Hematopoietic multipotent progenitor cell treated with erythropoietin and hydrocortisone succinate and interleukin-3 and kit ligand, for 4 days (in vitro differentiated cells): ENCODE measurements at regions not wholly inside any gene's neighbourhood (a gene's known extent, or its start where the extent isn't known, plus 50 kb on each side); places are given as distances from the start of the nearest gene placed in this dataset.

Experiments used
- DNase-seq: peaks from one replicate; pipeline ENCODE4 v3.0.0-alpha.2; 2015

DNA sequence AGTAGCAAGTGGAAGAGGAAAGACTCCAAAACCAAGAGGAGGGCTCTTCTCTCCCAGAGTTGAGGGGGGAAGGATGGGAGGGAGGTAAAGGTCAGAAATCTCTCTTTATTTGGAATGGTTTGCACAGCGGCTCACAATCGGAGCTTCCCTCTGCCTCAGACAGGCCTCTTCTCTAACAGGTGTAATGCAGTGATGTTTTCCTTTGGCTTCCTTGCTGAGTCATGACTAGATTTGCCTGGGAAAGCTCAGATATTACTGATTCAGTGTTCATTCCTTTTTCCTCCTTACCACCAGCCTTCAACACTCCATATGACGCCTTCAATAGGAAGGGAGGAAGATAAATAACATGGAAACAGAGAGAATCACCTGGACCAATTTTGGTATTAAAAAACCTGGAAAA is 136.6 kb downstream of the RNF152 start:
- DNase-seq, result no peak

DNA sequence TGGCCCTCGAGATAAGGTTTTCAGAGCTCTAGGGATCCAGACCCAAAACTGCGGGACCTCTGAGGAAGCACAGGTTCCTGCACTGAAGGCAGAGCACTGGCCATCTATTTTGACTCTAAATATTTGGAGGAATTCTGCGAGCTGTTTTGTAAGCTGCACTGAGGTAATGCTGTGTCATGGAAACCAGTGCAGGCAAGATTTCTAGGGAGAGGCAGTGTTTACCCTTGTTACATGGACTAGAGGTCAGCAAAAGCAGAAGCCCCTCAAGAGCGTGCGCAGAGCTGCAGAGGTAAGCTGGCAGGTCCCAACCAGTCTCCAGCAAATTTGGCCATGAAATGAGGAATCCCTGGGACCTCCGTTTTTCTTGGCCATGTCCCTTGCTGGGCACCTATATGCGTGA is 137.3 kb downstream of the RNF152 start:
- no peak for DNase-seq

DNA sequence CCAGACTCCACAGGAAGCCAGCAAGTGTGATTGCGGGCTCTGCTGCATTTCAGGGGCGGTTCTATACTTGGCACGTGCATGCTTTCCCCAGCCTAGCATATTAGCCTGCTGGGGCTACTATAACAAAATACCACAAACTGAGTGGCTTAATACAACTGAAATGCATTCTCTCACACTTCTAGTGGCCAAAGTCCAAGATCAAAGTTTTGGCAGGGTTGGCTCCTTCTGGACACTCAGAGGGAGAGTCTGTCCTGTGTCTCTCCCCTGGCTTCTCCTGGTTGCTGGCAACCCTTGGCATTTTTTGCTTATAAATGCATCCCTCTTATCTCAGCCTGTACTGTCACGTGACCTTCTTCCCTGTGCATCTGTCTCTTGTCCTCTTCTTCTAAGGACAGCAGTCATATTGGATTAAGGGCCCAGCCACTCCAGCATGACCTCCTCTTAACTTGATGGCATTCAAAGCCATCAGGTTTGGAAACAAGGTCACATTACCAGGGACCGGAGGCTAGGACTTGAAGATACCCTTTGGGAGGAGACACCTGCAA is 138.7 kb downstream of the RNF152 start:
- no peak for DNase-seq

DNA sequence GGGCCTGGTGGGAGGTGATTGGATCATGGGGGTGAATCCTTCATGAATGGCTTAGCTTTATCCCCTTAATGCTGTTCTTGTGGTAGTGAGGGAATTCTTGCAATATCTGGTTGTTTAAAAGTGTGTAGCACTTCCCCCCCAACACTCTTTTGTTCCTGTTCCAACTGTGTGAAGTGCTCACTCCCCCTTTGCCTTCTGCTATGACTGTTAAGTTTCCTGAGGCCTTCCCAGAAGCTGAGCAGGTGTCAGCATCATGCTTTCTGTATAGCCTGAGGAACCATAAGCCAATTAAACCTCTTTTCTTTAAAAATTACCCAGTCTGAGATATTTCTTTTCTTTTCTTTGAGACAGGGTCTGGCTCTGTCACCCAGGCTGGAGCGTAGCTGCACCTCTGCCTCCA is 139.4 kb downstream of the RNF152 start:
- no peak for DNase-seq

DNA sequence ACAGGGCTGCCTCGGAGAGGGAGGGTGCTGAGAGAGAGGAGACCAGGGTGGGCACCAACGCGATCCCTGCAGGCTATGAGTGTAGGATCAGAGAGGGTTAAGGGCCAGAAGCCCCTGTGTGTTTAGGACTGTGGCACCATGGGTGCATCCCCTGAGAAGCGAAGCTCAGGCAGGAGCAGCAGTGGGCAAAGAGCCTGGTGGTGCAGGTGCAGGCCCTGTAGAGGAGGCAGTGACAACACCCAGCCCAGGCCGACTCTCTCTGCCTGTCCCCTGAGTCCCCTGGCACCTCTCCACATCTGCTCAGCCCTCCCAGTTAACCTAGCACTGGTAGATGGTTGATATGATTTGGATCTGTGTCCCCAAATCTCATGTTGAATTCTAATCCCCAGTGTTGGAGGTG is 139.8 kb downstream of the RNF152 start:
- DNase-seq, result no peak

DNA sequence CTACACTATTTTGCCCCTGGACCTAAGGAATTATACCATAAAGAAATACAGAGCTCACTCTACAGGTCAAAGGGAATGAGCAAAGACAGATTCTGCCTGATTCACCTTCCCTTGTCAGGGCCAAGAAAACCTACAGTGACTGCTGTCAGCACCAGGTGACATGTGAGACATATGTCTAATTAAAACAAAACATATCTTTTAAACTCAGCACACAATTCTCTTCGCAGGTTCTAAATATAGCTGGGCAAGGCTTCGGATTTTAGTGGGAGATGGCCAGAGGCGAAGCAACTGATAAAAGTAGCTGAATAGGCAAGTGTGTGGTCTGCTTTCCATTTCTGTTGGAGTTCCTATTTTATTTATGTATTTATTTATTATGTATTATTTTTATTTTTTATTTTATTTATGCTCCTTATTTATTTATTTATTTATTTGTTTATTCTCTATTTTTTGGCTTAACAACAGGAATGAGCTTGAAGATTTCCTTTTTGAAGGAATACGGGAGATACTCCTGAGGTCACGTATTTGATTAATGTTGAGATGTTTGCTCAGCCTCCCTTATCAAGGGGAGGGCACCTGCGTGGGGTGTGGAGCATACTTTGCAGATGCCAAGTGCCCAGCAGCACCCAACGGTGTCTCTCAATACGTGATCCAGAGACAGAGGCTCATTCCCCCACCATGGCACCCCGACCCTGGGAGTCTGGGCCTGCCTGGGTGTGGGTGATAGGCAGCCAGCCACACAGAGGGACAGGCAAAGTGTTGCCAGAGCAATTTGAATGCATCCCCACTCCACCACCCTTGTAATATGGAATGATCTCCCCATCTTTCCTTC is 141.8 kb downstream of the RNF152 start:
- no peak for DNase-seq

DNA sequence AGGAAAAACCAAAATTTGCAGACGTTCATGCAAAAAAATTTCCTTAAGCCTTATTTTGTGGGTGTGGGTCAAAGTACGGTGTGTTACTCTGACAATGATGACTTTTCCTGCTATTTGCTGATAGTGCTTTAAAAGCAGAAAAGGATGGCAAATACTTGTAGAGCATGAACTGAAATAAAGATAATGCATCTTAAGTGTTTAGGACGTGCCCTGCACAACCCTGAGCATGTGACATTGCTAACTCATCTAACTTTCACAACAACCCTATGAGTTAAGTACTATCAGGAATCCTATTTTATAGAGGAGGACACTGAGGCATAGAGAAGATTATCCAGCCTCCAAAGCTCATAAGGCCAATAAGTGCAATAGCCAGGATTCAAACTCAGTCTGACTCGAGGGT is 143.3 kb downstream of the RNF152 start:
- no peak for DNase-seq

DNA sequence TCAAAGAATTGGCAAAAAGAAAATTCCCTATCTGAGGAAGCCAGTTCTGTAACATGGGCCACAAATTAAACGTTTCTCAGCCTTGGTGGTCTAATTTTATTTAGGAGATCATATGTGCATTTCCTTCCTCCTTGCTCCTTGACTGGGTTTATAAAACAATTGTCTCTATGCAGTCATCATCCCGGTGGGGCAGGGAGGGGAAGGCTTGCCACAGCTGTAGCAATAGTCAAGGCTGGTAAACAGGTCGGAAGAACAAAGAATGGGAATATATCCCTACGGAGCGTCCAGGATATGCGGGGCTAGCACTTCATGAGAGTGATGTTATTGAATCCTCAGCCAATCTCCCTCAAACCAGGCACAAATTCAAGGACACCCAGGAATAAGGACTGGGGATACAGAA is 143.8 kb downstream of the RNF152 start:
- no peak for DNase-seq

DNA sequence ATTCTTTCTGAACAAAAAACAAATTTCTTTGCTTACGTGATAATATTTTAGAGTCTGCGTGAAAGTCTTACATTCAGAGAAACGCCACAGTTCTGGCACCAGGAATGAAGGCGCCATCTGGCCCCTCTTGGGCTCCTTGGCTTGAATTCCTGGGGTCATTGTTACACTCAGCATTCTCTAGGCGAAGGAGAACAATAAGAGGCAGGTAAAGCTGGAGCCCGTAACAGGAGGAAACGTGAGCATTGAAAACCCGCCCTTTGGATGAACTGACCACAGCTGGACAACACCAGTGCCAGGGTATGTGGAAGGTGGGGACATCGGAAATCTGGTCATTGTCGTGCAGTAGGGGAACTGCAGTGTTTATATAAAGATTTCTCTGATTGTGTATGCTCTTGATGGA is 144.8 kb downstream of the RNF152 start:
- no peak for DNase-seq

DNA sequence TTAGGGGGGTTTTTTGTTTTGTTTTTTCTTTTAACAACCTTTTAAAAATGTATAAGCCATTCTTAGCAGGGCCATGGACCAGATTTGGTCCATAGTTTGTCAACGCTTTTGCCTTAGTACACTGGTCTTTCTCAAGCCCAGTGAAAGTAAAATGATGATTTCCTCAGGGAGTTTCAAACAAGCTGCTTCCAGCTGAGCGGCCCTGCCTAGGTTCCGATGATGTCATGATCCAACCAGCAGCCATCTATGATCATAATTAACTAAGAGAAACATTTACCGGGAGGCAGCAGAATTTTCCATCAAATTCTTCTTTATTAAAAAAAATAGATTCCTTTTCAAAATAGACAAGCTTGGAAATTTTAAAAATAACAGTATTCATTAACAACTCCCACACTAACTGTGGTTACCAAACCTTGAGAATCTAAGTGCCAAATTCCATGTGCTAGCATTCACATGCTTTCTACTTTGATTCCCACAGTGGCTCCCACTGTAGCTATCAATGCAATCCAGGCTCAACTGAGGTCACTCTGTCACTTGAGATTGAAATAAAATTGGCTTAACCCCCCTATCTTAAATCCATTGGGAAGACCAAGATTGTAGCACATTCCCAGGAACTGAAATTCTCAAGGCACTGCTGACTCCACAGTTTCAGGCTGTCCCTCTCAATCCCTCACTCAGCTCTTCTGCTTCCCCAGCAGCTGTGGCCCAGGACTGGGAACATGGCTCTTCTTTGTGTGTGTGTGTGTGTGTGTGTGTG is 148.9 kb downstream of the RNF152 start:
- DNase-seq, result no peak

DNA sequence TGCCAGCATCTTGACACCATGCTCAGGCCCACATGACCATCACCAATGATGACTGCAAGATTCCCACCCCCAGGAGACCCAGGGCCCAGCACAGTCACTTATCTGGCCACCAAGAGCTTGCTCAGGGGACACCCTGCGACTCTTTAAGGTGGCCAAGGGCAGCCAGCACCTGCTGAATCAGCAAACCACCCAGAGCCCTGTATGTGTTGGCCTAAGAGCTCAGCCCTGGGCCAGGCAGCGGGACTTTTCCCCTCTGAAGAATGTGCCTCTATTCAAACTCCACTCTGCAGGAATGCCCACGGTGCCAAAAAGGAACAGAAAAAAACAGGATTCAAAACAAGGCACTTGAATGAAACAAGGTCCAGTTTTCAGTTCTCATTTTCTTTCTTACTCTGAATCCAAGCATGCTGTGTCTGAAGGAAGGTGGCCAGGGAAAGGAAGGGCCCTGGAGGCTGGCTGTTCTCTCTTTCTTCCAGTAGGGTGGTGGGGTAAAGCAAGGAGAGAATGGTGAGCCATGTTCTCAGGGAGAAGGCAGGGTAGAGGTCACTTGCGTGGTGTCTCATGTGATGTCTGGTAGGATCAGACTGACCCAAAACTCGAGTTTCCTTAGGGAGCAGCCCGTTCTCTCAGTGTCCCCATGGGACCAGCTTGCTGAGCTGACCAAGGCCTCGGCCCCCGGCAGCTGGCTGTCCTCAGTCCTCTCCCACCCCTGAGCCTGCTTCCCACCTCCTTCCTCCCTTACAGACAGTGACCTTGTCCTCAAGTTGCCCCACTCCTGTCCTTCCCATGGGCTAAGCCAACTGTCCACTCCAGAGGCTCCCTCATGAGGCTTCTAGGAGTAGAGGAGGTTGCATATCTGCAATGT is 150.0 kb downstream of the RNF152 start:
- no peak for DNase-seq

DNA sequence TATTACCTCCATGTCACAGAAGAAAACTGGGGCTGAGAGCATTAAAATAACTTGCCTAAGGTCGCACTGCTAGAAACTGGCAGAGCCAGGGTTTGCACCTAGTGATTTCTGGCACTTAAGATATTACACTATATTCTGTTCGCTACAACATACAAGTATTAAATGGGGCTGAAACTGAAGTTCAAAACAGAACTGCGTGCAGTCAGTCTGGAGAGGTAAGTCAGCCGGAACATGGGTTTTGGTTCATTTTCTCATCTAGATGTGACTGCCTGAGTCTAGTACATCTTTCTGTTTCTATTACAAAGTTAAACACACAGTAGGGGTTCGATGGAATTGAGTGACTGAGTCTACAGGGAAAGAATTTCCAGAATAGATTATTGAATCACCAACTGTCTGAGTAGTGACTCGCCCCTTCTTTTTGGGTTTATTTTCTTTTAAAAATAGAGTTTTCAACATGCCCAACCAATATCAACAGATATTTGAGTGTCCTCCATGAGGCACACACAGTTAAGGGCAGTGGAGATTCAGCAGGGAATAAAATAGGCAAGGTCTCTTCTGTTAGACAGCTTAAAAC is 150.8 kb downstream of the RNF152 start:
- DNase-seq, result no peak

DNA sequence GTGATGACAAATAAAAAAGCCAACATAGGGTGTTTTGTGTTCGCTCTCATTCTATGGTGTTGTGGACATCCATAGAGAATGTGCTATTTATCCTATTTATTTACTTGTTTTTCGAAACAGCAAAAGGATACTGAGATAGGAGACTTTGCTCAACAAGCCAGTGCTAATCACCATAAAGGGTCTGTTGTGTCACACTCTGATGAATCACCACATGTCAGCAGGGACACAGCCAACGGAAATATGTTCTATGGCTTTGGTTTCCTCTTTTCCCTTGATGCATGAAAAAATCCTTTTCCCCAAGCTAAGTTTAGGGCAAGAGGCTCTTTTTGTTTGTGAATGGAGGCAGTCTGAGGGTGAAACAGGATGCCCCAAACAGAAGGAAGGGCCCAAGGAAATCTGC is 154.3 kb downstream of the RNF152 start:
- peak; percentile 33 for DNase-seq

DNA sequence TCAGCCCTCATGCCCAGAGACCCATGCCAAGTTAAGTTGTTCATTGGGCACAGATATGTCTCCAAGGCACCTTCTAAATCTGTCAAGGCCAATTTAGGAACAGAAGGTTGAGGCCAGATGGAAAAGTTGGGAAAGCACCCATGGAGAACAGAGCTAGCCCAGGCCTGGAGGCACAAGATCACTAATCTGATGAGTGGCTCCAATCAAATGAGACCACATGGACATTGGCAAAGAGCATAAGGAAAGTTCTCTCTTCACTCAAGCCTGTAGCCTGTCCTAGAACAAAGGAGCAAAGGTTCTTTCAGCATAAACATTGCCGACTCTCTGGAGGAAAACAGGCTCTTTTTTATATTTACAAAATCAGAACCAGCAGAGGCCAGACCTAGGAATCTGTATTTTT is 154.8 kb downstream of the RNF152 start:
- no peak for DNase-seq

DNA sequence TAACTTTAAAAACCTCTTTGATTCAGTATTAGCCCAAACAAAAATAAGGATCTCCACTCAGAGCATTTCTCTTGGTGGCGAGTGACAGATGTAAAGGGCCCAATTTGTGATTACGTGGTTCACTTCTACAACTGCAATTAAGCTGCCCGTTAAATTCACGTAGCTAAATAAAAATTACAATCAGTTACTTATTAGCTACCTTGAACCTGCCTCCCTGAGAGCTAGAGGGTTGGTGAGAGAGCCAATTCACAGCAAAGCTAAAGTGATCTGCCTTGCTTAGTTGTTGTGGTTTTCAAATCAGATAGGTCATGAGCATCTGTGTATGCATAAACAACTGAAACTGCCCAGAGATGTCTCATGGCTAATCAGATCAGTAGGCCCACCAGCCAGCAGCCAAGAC is 156.7 kb downstream of the RNF152 start:
- no peak for DNase-seq

DNA sequence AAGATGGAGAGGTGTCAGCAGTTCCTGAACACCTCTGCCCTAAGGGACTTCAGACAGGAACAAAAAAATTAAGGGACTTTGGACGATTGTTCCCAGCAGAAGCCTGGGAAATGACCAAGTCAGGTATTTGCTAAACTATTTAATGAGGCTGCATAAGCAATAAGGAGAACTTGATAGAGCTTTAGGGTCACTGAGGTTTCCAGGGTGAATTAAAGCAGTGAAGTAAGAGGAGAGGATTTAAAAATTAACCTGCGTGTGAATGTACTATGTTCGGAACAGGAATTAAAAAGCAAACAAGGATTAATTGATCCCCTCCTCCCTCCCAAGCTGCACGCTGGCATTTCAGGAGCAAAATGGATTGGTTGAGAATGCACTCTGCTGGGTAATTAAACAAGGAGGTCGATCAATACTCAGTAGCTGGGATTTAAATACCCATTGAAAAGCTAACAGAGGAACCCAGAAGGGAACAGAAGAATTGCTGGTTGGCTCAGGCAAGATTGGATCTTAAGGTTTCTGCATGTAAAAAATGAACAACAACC is 157.2 kb downstream of the RNF152 start:
- DNase-seq, result no peak

DNA sequence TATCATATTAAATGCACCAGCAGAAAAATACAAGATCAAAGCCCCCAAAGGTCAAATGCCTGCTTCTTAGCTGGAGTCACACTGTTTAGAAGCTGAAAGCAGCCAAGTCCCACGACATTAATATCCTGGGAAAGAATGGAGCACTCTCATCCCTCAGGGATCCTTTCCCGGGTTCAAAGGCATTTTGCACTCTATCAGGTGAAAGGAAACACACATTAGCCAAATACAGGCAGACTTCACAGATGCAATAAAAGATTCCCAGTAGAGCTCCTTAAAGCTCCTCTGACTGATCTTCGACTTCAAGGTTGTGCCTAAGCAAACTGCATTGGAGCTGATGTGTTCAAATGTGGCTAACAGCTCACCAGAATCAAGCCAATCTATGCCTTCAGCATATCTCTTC is 158.4 kb downstream of the RNF152 start:
- DNase-seq, result no peak

DNA sequence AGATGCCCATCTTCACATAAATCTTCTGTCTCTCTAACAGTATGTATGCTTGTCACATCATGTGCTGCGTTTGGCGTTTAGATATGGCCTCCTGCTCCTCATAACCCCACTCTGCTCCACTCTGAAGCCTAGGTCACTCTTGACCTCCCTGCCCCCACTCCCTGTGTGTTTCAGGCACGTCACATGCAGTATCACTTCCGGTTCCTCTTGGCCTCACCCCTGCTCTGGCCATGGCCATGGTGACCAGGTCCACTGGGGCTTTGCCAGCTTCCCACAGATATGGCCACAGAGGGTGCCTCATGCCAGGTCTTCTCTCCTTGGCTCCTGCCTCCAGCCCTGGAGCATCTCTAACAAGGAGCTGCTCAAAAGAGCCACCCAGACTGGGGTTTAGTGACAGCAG is 160.0 kb downstream of the RNF152 start:
- DNase-seq, result no peak

DNA sequence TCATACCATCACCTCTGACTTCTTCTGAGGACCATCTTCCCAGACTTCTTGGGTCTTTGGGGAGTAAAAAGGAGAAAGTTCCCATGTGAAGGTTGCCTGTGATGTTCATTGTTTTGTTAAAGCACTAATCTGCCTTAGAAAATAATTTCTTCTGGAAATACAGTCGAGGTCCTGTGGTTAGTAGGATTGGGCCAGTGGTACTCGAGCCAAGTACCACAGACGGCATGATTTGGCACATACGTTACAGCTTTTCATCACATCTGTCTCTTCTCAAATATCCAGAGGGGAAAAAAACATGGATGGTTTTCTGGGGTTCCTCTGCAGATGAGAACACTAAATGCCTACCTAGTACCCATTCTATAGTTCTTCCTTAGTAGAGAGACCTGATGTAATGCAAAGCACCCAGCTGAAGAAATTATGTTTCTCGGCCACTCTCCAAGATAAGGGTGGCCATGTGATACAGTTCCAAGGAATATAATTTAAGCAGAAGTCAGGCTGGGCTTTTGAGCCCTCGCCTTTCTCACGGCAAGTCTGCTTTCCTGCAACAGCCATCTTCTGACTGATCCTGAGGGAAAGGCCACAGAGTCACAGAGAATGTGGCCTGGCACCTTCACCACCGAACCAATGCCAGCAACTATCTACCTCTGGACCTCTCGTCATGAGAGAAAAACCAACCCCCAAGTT is 161.0 kb downstream of the RNF152 start:
- no peak for DNase-seq

DNA sequence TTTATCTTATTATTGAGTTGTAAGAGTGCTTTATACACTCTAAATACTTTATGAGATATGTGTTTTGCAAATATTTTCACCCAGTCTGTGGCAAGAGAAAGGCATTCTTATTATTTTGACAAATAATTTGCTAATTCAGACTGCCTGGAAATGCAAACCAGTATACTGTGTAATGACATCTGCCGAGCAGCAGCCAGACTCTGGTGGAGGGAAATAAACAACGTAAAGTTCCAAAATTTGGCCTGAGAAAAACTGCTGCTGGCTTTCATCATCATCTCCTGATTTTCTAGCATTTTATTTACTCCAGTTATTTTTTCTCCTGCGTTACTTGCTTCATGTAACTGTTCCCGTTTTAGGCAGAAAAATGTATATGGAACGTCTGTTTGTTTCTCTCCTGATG is 161.6 kb downstream of the RNF152 start:
- no peak for DNase-seq

DNA sequence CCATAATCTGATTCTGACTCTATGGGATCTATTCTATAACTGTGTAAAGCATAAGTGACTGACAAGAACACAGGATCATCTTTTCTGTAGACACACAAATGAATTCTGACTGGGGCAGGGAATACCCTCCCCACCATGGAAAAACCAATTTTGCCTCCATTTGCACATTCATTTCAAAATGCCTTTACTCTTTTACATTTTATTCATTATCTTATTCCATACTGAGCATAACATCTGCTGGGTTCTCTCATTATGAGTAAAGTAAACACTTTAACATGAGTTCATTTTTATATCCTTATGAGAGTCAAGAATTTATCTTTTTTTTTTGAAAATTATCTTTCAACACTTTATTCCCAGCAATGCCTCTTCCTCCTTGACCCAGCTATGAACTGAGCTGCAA is 163.5 kb downstream of the RNF152 start:
- DNase-seq, result no peak
